HL-60 (cell line): ENCODE measurements at regions not wholly inside any gene's neighbourhood (a gene's known extent, or its start where the extent isn't known, plus 50 kb on each side); places are given as distances from the start of the nearest gene placed in this dataset.
"Not testable (repeated sequence)": the region's sequence is repeated elsewhere in the genome, so short reads cannot be mapped to it uniquely, and the experiment has no call there.

Experiments used
- DNase-seq, 2 experiments: peaks; one replicate each; pipeline ENCODE4 v3.0.0-alpha.2; 2010 to 2020; ENCODE audit warnings: low read depth in 1 of 2, low spot score in 1 of 2
- H3K27ac ChIP-seq: fragments of 250-450 bp; sonication (Bioruptor Pico); replicated peaks from 2 replicates; pipeline ENCODE4 v1.5.1; 2020; ENCODE audit warnings: mild to moderate bottlenecking, moderate library complexity
- H3K27me3 ChIP-seq: fragments of 250-450 bp; sonication (Bioruptor Pico); 2 replicates; pipeline ENCODE4 v1.5.1; 2021; ENCODE audit warnings: mild to moderate bottlenecking, moderate library complexity; ENCODE audit not compliant: insufficient read depth, poor library complexity, severe bottlenecking
- H3K4me3 ChIP-seq: replicated peaks from 2 replicates; pipeline ENCODE4 v1.5.1; 2011; ENCODE audit warnings: mild to moderate bottlenecking, control low read depth, low read length; ENCODE audit not compliant: insufficient read depth
- CTCF ChIP-seq: IDR thresholded peaks from one replicate; pipeline ENCODE4 v1.5.1; 2011; ENCODE audit warnings: low read length, control low read depth, inconsistent platforms; ENCODE audit not compliant: insufficient read depth
- GABPA ChIP-seq: IDR thresholded peaks from 2 replicates; pipeline ENCODE4 v1.6.1; 2012; ENCODE audit warnings: low read depth
- POLR2AphosphoS5 ChIP-seq: IDR thresholded peaks from 2 replicates; pipeline ENCODE4 v1.6.1; 2012; ENCODE audit warnings: low read depth
- SPI1 ChIP-seq: IDR thresholded peaks from 2 replicates; pipeline ENCODE4 v1.6.1; 2012; ENCODE audit warnings: low read depth, mild to moderate bottlenecking, borderline replicate concordance
- TF ChIP-seq, protein P1 (sequence below): IDR thresholded peaks from 2 replicates; pipeline ENCODE4 v1.6.1; 2012; ENCODE audit warnings: low read depth; ENCODE audit not compliant: insufficient replicate concordance

GRCh38 chr5:167417662-167418061 is 873.8 kb upstream of the WWC1 start:
- no peak overlapping the region for H3K27ac ChIP-seq

GRCh38 chr5:167425161-167425560 is 866.3 kb upstream of the WWC1 start:
- no peak overlapping the region for H3K27ac ChIP-seq
- no peaks in the 10 kb centered on the region for H3K27me3 ChIP-seq
- no peak overlapping the region for H3K4me3 ChIP-seq
- DNase-seq = no peak
- TF ChIP-seq POLR2AphosphoS5 = no peak
- TF ChIP-seq GABPA = no peak
- no peak for TF ChIP-seq CTCF
- no peak for TF ChIP-seq SPI1
- TF ChIP-seq, protein P1, sequence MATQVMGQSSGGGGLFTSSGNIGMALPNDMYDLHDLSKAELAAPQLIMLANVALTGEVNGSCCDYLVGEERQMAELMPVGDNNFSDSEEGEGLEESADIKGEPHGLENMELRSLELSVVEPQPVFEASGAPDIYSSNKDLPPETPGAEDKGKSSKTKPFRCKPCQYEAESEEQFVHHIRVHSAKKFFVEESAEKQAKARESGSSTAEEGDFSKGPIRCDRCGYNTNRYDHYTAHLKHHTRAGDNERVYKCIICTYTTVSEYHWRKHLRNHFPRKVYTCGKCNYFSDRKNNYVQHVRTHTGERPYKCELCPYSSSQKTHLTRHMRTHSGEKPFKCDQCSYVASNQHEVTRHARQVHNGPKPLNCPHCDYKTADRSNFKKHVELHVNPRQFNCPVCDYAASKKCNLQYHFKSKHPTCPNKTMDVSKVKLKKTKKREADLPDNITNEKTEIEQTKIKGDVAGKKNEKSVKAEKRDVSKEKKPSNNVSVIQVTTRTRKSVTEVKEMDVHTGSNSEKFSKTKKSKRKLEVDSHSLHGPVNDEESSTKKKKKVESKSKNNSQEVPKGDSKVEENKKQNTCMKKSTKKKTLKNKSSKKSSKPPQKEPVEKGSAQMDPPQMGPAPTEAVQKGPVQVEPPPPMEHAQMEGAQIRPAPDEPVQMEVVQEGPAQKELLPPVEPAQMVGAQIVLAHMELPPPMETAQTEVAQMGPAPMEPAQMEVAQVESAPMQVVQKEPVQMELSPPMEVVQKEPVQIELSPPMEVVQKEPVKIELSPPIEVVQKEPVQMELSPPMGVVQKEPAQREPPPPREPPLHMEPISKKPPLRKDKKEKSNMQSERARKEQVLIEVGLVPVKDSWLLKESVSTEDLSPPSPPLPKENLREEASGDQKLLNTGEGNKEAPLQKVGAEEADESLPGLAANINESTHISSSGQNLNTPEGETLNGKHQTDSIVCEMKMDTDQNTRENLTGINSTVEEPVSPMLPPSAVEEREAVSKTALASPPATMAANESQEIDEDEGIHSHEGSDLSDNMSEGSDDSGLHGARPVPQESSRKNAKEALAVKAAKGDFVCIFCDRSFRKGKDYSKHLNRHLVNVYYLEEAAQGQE = no peak

More at GRCh38 chr5:167417662-167418061, 873.8 kb upstream of the WWC1 start:
- no peak for DNase-seq
- Histone ChIP-seq H3K27me3 (no peaks in the 10 kb centered on the region), H3K4me3 (no peak overlapping the region)
- TF ChIP-seq CTCF (no peak), POLR2AphosphoS5 (no peak), GABPA (no peak), SPI1 (no peak)
- TF ChIP-seq, protein P1 = no peak

- DNase-seq = no peak
- TF ChIP-seq, protein P1 = no peak
- TF ChIP-seq POLR2AphosphoS5 = no peak
- no peak for TF ChIP-seq CTCF
- TF ChIP-seq GABPA = no peak
- no peak for TF ChIP-seq SPI1
- Histone ChIP-seq H3K27me3 (no peaks in the 10 kb centered on the region), H3K27ac (no peak overlapping the region), H3K4me3 (no peak overlapping the region)
Observed at GRCh38 chr5:167426501-167426900, 864.9 kb upstream of the WWC1 start.

DNA sequence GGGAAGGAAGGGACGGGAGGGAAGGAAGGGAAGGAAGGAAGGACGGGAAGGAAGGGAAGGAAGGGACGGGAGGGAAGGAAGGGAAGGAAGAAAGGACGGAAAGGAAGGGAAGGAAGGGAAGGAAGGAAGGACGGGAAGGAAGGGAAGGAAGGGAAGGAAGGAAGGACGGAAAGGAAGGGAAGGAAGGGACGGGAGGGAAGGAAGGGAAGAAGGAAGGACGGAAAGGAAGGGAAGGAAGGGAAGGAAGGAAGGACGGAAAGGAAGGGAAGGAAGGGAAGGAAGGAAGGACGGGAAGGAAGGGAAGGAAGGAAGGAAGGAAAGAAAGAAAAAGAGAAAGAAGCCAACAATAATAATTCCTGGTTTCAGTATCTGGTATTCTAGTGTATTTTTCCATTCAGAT is 863.8 kb upstream of the WWC1 start:
- H3K4me3 ChIP-seq, DNase-seq, H3K27me3 ChIP-seq, H3K27ac ChIP-seq: not testable (repeated sequence)
